AG04450 (cell line): ENCODE measurements at regions not wholly inside any gene's neighbourhood (a gene's known extent, or its start where the extent isn't known, plus 50 kb on each side); places are given as distances from the start of the nearest gene placed in this dataset.

ENCODE experiments used
- CTCF ChIA-PET: fragments of 300-600, 350-600 bp; formaldehyde crosslinking; extraction: SDS; loops from one replicate; lab custom pipeline; 2022; ENCODE audit warnings: antibody characterized with exemption, inconsistent platforms; lab: Charles Lee
- POLR2A ChIA-PET: fragments of 350-600 bp; formaldehyde crosslinking; extraction: SDS; loops from one replicate; lab custom pipeline; 2021; ENCODE audit warnings: antibody characterized with exemption, inconsistent platforms; lab: Yijun Ruan, JAX
- DNase-seq: peaks from one replicate; pipeline ENCODE4 v3.0.0-alpha.2; 2011; ENCODE audit warnings: low read depth, low spot score
- H3K27ac ChIP-seq: one replicate; pipeline ENCODE4 v1.5.1; 2012; ENCODE audit warnings: low read depth, low read length, control low read depth
- H3K27me3 ChIP-seq: one replicate; pipeline ENCODE4 v1.6.0; 2012; ENCODE audit warnings: low read length; ENCODE audit not compliant: control insufficient read depth, insufficient read depth
- H3K4me3 ChIP-seq: 2 replicates; pipeline ENCODE4 v1.5.1; 2011; ENCODE audit warnings: mild to moderate bottlenecking, low read depth, low read length, control low read depth
- H3K9me3 ChIP-seq: 2 replicates; pipeline ENCODE4 v1.5.1; 2012; ENCODE audit warnings: low read length; ENCODE audit not compliant: control insufficient read depth, insufficient read depth
- CTCF ChIP-seq: IDR thresholded peaks from 2 replicates; pipeline ENCODE4 v1.5.1; 2011; ENCODE audit warnings: low read depth, low read length, control low read depth, inconsistent platforms

- no peaks in the 10 kb centered on the region for H3K27me3 ChIP-seq
- TF ChIP-seq CTCF = no peak
- ChIA-PET POLR2A (no interaction called here), CTCF (no interaction called here)
- peak overlapping the region; percentile 66 for H3K27ac ChIP-seq
- no peak overlapping the region for H3K4me3 ChIP-seq
- DNase-seq = no peak
- no peaks in the 10 kb centered on the region for H3K9me3 ChIP-seq
Measured at GRCh38 chr20:11451793-11452291, 465.9 kb upstream of the BTBD3 start.

GRCh38 chr20:11452326-11452725 is 465.4 kb upstream of the BTBD3 start:
- POLR2A ChIA-PET = no interaction called here

GRCh38 chr20:11453430-11453829 is 464.3 kb upstream of the BTBD3 start:
- no peaks in the 10 kb centered on the region for H3K9me3 ChIP-seq
- POLR2A ChIA-PET = no interaction called here
- no peak overlapping the region for H3K27ac ChIP-seq
- no peak for TF ChIP-seq CTCF
- no peak overlapping the region for H3K4me3 ChIP-seq
- no peak for DNase-seq
- CTCF ChIA-PET = no interaction called here
- no peaks in the 10 kb centered on the region for H3K27me3 ChIP-seq

More at GRCh38 chr20:11452326-11452725, 465.4 kb upstream of the BTBD3 start:
- no peaks in the 10 kb centered on the region for H3K9me3 ChIP-seq
- no peaks in the 10 kb centered on the region for H3K27me3 ChIP-seq
- no peak for TF ChIP-seq CTCF
- DNase-seq = no peak
- CTCF ChIA-PET = no interaction called here
- peak overlapping the region; percentile 66 for H3K27ac ChIP-seq
- no peak overlapping the region for H3K4me3 ChIP-seq

- H3K9me3 ChIP-seq = no peaks in the 10 kb centered on the region
- no peak overlapping the region for H3K27ac ChIP-seq
- no peak for TF ChIP-seq CTCF
- DNase-seq = no peak
- ChIA-PET POLR2A (interaction anchor here (0.7 kb wide), 1 partner anchor 68 kb away, joined by 4 read pairs; no protein-coding TSS in a partner anchor), CTCF (interaction anchor here (0.6 to 0.9 kb wide), 2 partner anchors 88 to 188 kb away, joined by 5 to 7 read pairs; no protein-coding TSS in a partner anchor)
- H3K4me3 ChIP-seq = no peak overlapping the region
- no peaks in the 10 kb centered on the region for H3K27me3 ChIP-seq
Measured at GRCh38 chr20:11454966-11455799, 462.5 kb upstream of the BTBD3 start.

GRCh38 chr20:11457488-11457887 is 460.2 kb upstream of the BTBD3 start:
- POLR2A ChIA-PET = no interaction called here
- CTCF ChIA-PET = no interaction called here
- no peak for DNase-seq

More at GRCh38 chr20:11457488-11457887, 460.2 kb upstream of the BTBD3 start:
- no peaks in the 10 kb centered on the region for H3K9me3 ChIP-seq
- no peak for TF ChIP-seq CTCF
- no peak overlapping the region for H3K27ac ChIP-seq
- no peaks in the 10 kb centered on the region for H3K27me3 ChIP-seq
- H3K4me3 ChIP-seq = no peak overlapping the region
